HG02798 (cell line): ENCODE measurements at regions not wholly inside any gene's neighbourhood (a gene's known extent, or its start where the extent isn't known, plus 50 kb on each side); places are given as distances from the start of the nearest gene placed in this dataset.

Experiments
- ATAC-seq: cut with Tn5 transposase; IDR thresholded peaks from one replicate; pipeline ENCODE4 v1.9.1; 2021; ENCODE audit warnings: mild to moderate bottlenecking; ENCODE audit not compliant: unreplicated experiment, poor library complexity

GRCh38 chr12:78672033-78672432 lies 192.5 kb upstream of the SYT1 start:
- no peak for ATAC-seq

GRCh38 chr12:78674311-78675090 lies 190.1 kb upstream of the SYT1 start:
- no peak for ATAC-seq

GRCh38 chr12:78680596-78680995 lies 184.0 kb upstream of the SYT1 start:
- no peak for ATAC-seq

GRCh38 chr12:78683031-78683430 lies 181.5 kb upstream of the SYT1 start:
- no peak for ATAC-seq

- ATAC-seq: no peak
These were observed 180.9 kb upstream of the SYT1 start for GRCh38 chr12:78683626-78684025.

- no peak for ATAC-seq
These were observed 180.2 kb upstream of the SYT1 start for GRCh38 chr12:78684419-78684818.

GRCh38 chr12:78695749-78696148 lies 168.8 kb upstream of the SYT1 start:
- ATAC-seq: no peak

- no peak for ATAC-seq
These were observed 168.3 kb upstream of the SYT1 start for GRCh38 chr12:78696267-78696666.

GRCh38 chr12:78697817-78698415 lies 166.7 kb upstream of the SYT1 start:
- ATAC-seq: no peak

GRCh38 chr12:78698747-78699146 lies 165.8 kb upstream of the SYT1 start:
- ATAC-seq: no peak

GRCh38 chr12:78700565-78700964 lies 164.0 kb upstream of the SYT1 start:
- ATAC-seq: no peak

- ATAC-seq: no peak
These were observed 160.6 kb upstream of the SYT1 start for GRCh38 chr12:78703820-78704525.

- peak; percentile 42 for ATAC-seq
These were observed 152.6 kb upstream of the SYT1 start for GRCh38 chr12:78711954-78712353.

- no peak for ATAC-seq
These were observed 151.6 kb upstream of the SYT1 start for GRCh38 chr12:78712834-78713481.

- no peak for ATAC-seq
These were observed 144.9 kb upstream of the SYT1 start for GRCh38 chr12:78719721-78720120.

- no peak for ATAC-seq
These were observed 142.7 kb upstream of the SYT1 start for GRCh38 chr12:78721906-78722305.

GRCh38 chr12:78725033-78725432 lies 139.5 kb upstream of the SYT1 start:
- ATAC-seq: no peak

GRCh38 chr12:78725951-78726580 lies 138.5 kb upstream of the SYT1 start:
- no peak for ATAC-seq

GRCh38 chr12:78726854-78727253 lies 137.7 kb upstream of the SYT1 start:
- ATAC-seq: no peak

GRCh38 chr12:78732481-78732880 lies 132.1 kb upstream of the SYT1 start:
- ATAC-seq: no peak
